ENCODE measurements at regions not wholly inside any gene's neighbourhood (a gene's known extent, or its start where the extent isn't known, plus 50 kb on each side); places are given as distances from the start of the nearest gene placed in this dataset.

DNA sequence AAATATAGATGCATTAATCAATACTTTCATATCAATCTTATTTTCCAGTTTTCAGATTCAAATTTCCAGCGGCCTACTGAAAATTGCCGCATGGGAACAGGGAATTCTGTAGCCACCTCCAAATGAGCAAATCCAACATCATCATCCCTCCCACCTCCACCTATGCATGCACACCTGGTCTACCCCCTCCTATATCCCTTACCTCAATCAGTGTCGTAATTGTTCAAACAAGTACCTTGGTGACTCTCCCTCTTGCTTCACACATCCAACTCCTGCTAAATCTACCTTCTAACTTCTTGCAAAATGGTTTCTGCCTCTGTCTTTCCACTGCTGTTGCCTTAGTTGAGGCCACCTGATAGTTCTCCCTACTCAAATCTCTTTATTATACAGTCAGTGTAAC is 160.1 kb downstream of the SOX9 start:
- TF ChIP-seq, protein P1, sequence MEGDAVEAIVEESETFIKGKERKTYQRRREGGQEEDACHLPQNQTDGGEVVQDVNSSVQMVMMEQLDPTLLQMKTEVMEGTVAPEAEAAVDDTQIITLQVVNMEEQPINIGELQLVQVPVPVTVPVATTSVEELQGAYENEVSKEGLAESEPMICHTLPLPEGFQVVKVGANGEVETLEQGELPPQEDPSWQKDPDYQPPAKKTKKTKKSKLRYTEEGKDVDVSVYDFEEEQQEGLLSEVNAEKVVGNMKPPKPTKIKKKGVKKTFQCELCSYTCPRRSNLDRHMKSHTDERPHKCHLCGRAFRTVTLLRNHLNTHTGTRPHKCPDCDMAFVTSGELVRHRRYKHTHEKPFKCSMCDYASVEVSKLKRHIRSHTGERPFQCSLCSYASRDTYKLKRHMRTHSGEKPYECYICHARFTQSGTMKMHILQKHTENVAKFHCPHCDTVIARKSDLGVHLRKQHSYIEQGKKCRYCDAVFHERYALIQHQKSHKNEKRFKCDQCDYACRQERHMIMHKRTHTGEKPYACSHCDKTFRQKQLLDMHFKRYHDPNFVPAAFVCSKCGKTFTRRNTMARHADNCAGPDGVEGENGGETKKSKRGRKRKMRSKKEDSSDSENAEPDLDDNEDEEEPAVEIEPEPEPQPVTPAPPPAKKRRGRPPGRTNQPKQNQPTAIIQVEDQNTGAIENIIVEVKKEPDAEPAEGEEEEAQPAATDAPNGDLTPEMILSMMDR (IDR thresholded peaks at IDR 0.05; ENCODE audit: extremely low read depth in 1 of 2, insufficient read depth in 1 of 2, low read depth in 1 of 2, low read length in 2 of 2) = no peak
- TF ChIP-seq POLR2AphosphoS5 (IDR thresholded peaks at IDR 0.05; ENCODE audit: insufficient read depth, low read depth, low read length) (no peak), EZH2 (IDR thresholded peaks at IDR 0.05; ENCODE audit: borderline replicate concordance, low read depth, low read length, severe bottlenecking) (no peak), POLR2A (IDR thresholded peaks at IDR 0.05; ENCODE audit: low read depth, low read length) (no peak), FOS (IDR thresholded peaks at IDR 0.05; ENCODE audit: borderline replicate concordance, insufficient read depth, low read length) (no peak)
